ENCODE measurements at regions not wholly inside any gene's neighbourhood (a gene's known extent, or its start where the extent isn't known, plus 50 kb on each side); places are given as distances from the start of the nearest gene placed in this dataset.

GRCh38 chr6:44533421-44533820 lies 145.9 kb downstream of the CDC5L start:
- no peak for DNase-seq

GRCh38 chr6:44534291-44534690 lies 146.8 kb downstream of the CDC5L start:
- no peak for DNase-seq

- DNase-seq: no peak
Observed at GRCh38 chr6:44535446-44535845, 147.9 kb downstream of the CDC5L start.

GRCh38 chr6:44535967-44536366 lies 148.5 kb downstream of the CDC5L start:
- DNase-seq: no peak

- no peak for DNase-seq
Observed at GRCh38 chr6:44537306-44538049, 150.0 kb downstream of the CDC5L start.

GRCh38 chr6:44538131-44538806 lies 150.8 kb downstream of the CDC5L start:
- DNase-seq: no peak

GRCh38 chr6:44538807-44539201 lies 151.3 kb downstream of the CDC5L start:
- no peak for DNase-seq

- no peak for DNase-seq
Observed at GRCh38 chr6:44539701-44540355, 152.3 kb downstream of the CDC5L start.

GRCh38 chr6:44540881-44541280 lies 153.4 kb downstream of the CDC5L start:
- no peak for DNase-seq

GRCh38 chr6:44542401-44543116 lies 155.1 kb downstream of the CDC5L start:
- no peak for DNase-seq

- DNase-seq: no peak
Observed at GRCh38 chr6:44543664-44544063, 156.2 kb downstream of the CDC5L start.

GRCh38 chr6:44545224-44545623 lies 157.7 kb downstream of the CDC5L start:
- DNase-seq: no peak

- DNase-seq: no peak
Observed at GRCh38 chr6:44548319-44548718, 160.8 kb downstream of the CDC5L start.

- no peak for DNase-seq
Observed at GRCh38 chr6:44549516-44549915, 162.0 kb downstream of the CDC5L start.

- DNase-seq: no peak
Observed at GRCh38 chr6:44554194-44554593, 166.7 kb downstream of the CDC5L start.

- no peak for DNase-seq
Observed at GRCh38 chr6:44554861-44555260, 167.4 kb downstream of the CDC5L start.

GRCh38 chr6:44556046-44556445 lies 168.5 kb downstream of the CDC5L start:
- DNase-seq: no peak

- DNase-seq: no peak
Observed at GRCh38 chr6:44558024-44558831, 170.7 kb downstream of the CDC5L start.

GRCh38 chr6:44558832-44559251 lies 171.3 kb downstream of the CDC5L start:
- DNase-seq: no peak

GRCh38 chr6:44559486-44560270 lies 172.2 kb downstream of the CDC5L start:
- DNase-seq: no peak

GRCh38 chr6:44560458-44561059 lies 173.1 kb downstream of the CDC5L start:
- DNase-seq: no peak

Data from effector CD8-positive, alpha-beta T cell (primary cell).